C4-2B (cell line): ENCODE measurements at regions not wholly inside any gene's neighbourhood (a gene's known extent, or its start where the extent isn't known, plus 50 kb on each side); places are given as distances from the start of the nearest gene placed in this dataset.
"Not testable (repeated sequence)": the region's sequence is repeated elsewhere in the genome, so short reads cannot be mapped to it uniquely, and the experiment has no call there.

Source experiments
- H3K27ac ChIP-seq: fragments of 450-650 bp; 2 replicates; pipeline ENCODE4 v1.5.1; 2017
- ZFX ChIP-seq: fragments of 450-650 bp; IDR thresholded peaks from 2 replicates; pipeline ENCODE4 v1.6.1; 2017
- TF ChIP-seq, protein P1 (sequence below): fragments of 450-650 bp; conservative IDR thresholded peaks from 2 replicates; pipeline ENCODE4 v1.5.1; 2017; ENCODE audit warnings: mild to moderate bottlenecking

DNA sequence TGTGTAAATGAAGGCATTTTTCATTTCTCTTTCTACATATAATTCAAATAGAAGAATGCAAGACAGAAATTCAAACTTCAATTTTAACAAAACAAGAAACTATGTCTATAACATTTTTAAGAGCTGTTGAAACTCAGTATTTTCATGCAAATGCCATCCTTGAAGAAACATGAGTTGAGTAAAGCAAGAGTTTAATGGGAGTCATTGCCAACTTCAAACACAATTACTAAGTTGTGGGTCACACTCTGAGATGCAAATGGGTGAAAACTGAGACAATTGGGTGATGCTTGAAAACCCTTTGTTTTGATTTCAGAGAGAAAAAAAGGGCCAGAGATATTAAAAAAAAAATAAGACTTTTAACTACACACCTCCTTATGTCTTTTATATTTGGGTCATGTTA, 865.9 kb downstream of the FAT4 start:
- no peak overlapping the region for H3K27ac ChIP-seq
- TF ChIP-seq, protein P1, sequence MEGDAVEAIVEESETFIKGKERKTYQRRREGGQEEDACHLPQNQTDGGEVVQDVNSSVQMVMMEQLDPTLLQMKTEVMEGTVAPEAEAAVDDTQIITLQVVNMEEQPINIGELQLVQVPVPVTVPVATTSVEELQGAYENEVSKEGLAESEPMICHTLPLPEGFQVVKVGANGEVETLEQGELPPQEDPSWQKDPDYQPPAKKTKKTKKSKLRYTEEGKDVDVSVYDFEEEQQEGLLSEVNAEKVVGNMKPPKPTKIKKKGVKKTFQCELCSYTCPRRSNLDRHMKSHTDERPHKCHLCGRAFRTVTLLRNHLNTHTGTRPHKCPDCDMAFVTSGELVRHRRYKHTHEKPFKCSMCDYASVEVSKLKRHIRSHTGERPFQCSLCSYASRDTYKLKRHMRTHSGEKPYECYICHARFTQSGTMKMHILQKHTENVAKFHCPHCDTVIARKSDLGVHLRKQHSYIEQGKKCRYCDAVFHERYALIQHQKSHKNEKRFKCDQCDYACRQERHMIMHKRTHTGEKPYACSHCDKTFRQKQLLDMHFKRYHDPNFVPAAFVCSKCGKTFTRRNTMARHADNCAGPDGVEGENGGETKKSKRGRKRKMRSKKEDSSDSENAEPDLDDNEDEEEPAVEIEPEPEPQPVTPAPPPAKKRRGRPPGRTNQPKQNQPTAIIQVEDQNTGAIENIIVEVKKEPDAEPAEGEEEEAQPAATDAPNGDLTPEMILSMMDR = no peak
- TF ChIP-seq ZFX = no peak

- no peak for TF ChIP-seq ZFX
- TF ChIP-seq, protein P1 = no peak
- H3K27ac ChIP-seq = no peak overlapping the region
Observed at GRCh38 chr4:126182336-126182735, 867.6 kb downstream of the FAT4 start.

- TF ChIP-seq ZFX = no peak
- TF ChIP-seq, protein P1 = no peak
- no peak overlapping the region for H3K27ac ChIP-seq
Observed at GRCh38 chr4:126182786-126183185, 868.0 kb downstream of the FAT4 start.

DNA sequence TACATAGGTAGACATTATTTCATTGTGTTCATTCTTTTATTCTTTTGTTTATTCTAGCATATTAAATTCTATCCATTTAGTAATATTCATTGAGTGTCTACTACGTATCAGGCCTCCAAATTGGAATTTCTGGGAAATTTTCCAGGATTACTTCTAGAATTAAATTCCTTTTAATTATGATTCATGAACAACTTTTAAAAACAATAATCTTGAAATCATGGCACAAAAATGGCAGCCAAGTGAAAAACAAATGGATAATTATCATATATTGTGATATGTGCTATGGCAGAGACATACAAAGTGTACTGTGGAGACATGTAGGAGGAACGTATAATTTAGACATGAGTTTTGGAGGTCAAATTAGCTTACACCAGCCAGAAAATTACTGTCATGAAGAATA, 868.5 kb downstream of the FAT4 start:
- TF ChIP-seq ZFX = no peak
- TF ChIP-seq, protein P1 = no peak
- no peak overlapping the region for H3K27ac ChIP-seq

GRCh38 chr4:126191536-126191935, 876.8 kb downstream of the FAT4 start:
- no peak for TF ChIP-seq ZFX
- TF ChIP-seq, protein P1 = no peak
- H3K27ac ChIP-seq = no peak overlapping the region

DNA sequence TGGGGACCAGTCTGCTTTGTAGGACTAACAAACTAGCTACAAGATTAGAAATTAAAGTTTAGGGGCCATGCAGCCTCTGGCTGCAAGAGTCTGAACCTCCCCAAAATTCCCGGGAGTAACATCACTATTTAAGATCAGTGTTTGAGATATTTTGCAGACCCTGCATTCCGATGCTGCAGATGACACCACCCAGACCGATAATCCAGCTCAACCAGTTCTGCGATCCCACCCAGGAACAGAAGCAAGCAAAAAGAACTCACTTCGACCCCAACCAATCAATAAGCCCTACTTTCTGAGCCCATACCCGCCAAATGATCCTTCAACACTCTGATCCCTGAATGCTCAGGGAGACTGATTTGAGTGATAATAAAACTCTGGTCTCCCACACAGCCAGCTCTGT, 877.8 kb downstream of the FAT4 start:
- no peak overlapping the region for H3K27ac ChIP-seq
- TF ChIP-seq, protein P1 = no peak
- TF ChIP-seq ZFX = no peak

DNA sequence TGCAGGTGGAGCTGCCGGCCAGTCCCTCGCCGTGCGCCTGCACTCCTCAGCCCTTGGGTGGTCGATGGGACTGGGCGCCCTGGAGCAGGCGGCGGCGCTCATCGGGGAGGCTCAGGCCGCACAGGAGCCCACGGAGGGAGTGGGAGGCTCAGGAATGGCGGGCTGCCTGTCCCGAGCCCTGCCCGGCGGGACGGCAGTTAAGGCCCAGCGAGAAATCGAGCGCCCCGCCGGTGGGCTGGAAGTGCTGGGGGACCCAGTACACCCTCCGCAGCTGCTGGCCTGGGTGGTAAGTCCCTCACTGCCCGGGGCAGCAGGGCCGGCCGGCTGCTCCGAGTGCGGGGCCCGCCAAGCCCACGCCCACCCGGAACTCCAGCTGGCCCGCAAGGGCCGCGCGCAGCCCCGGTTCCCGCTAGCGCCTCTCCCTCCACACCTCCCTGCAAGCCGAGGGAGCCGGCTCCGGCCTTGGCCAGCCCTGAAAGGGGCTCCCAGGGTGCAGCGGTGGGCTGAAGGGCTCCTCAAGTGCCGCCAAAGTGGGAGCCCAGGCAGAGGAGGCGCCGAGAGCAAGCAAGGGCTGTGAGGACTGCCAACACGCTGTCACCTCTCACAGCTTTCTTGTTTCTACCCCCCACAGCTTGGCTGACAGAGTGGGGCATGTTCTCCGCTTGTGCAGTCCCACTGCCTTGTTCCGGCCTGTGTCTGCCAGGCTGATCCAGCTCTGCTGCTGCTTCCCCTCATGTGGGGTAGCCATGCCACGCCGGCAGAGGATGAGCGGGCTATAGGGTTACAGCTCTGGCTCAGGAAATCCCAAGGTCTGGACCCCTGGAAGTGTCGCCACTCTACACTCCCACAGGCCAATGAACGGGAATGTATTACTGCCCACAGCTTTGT, 886.7 kb downstream of the FAT4 start:
- not testable (repeated sequence) for H3K27ac ChIP-seq

- no peak overlapping the region for H3K27ac ChIP-seq
- TF ChIP-seq, protein P1 = no peak
- no peak for TF ChIP-seq ZFX
Observed at GRCh38 chr4:126202226-126202625, 887.5 kb downstream of the FAT4 start.
